GM23338 (cell line): ENCODE measurements at regions not wholly inside any gene's neighbourhood (a gene's known extent, or its start where the extent isn't known, plus 50 kb on each side); places are given as distances from the start of the nearest gene placed in this dataset.

Experiments
- ATAC-seq: fragments of 200-7000 bp; cut with Tn5 transposase; 3 replicates; pipeline ENCODE4 v1.9.1; 2020
- DNase-seq: peaks from one replicate; pipeline ENCODE4 v3.0.0-alpha.2; 2015; ENCODE audit warnings: low spot score
- H2AFZ ChIP-seq: fragments of 200-600 bp; sonication (generic); 2 replicates; pipeline ENCODE4 v1.8.0; 2016; ENCODE audit warnings: antibody characterized with exemption, mild to moderate bottlenecking, moderate library complexity
- H3F3A ChIP-seq: fragments of 200-600 bp; sonication (generic); replicated peaks from 2 replicates; pipeline ENCODE4 v1.8.0; 2017; ENCODE audit warnings: antibody characterized with exemption, mixed run types, low read depth
- H3K27ac ChIP-seq: fragments of 200-600 bp; sonication (generic); 2 replicates; pipeline ENCODE4 v1.6.1; 2016; ENCODE audit warnings: low read depth
- H3K27me3 ChIP-seq: fragments of 200-600 bp; sonication (generic); 2 replicates; pipeline ENCODE4 v1.8.0; 2016; ENCODE audit warnings: mild to moderate bottlenecking, mixed run types, moderate library complexity; ENCODE audit not compliant: insufficient read depth
- H3K36me3 ChIP-seq: fragments of 200-600 bp; sonication (generic); 2 replicates; pipeline ENCODE4 v1.8.0; 2016; ENCODE audit warnings: mild to moderate bottlenecking; ENCODE audit not compliant: insufficient read depth
- H3K4me1 ChIP-seq: fragments of 200-600 bp; sonication (generic); 2 replicates; pipeline ENCODE4 v1.8.0; 2016; ENCODE audit warnings: mild to moderate bottlenecking, moderate library complexity; ENCODE audit not compliant: insufficient read depth
- H3K4me2 ChIP-seq: fragments of 200-600 bp; sonication (generic); 2 replicates; pipeline ENCODE4 v1.7.1; 2017; ENCODE audit warnings: mixed run types
- H3K4me3 ChIP-seq: fragments of 200-600 bp; sonication (generic); 2 replicates; pipeline ENCODE4 v1.6.1; 2016; ENCODE audit warnings: mixed run types
- H3K79me2 ChIP-seq: fragments of 200-600 bp; sonication (generic); replicated peaks from 2 replicates; pipeline ENCODE4 v1.8.0; 2017; ENCODE audit warnings: mild to moderate bottlenecking; ENCODE audit not compliant: insufficient read depth
- H3K9me2 ChIP-seq: fragments of 200-600 bp; sonication (generic); 2 replicates; pipeline ENCODE4 v1.8.0; 2017; ENCODE audit not compliant: insufficient read depth
- H4K20me1 ChIP-seq: fragments of 200-600 bp; sonication (generic); replicated peaks from 2 replicates; pipeline ENCODE4 v1.8.0; 2017; ENCODE audit warnings: mild to moderate bottlenecking; ENCODE audit not compliant: insufficient read depth
- H3K27ac Mint-ChIP-seq: 2 replicates; pipeline ENCODE4 v1.8.0; 2020; ENCODE audit warnings: inconsistent platforms, mild to moderate bottlenecking, moderate library complexity, mixed read lengths
- H3K27me3 Mint-ChIP-seq: 3 replicates; pipeline ENCODE4 v1.8.0; 2022; ENCODE audit warnings: low read depth, mild to moderate bottlenecking, moderate library complexity, mixed read lengths, inconsistent platforms; ENCODE audit not compliant: insufficient read depth, poor library complexity
- H3K36me3 Mint-ChIP-seq: 3 replicates; pipeline ENCODE4 v1.8.0; 2021; ENCODE audit warnings: low read depth, mild to moderate bottlenecking, inconsistent platforms, moderate library complexity, mixed read lengths
- H3K4me1 Mint-ChIP-seq: 3 replicates; pipeline ENCODE4 v1.8.0; 2020; ENCODE audit warnings: mild to moderate bottlenecking, inconsistent platforms, mixed read lengths
- H3K4me3 Mint-ChIP-seq: 3 replicates; pipeline ENCODE4 v1.8.0; 2021; ENCODE audit warnings: moderate library complexity, mild to moderate bottlenecking, inconsistent platforms, mixed read lengths
- H3K9me3 Mint-ChIP-seq: 3 replicates; pipeline ENCODE4 v1.8.0; 2020; ENCODE audit warnings: moderate library complexity, mild to moderate bottlenecking, inconsistent platforms, mixed read lengths
- CREB1 ChIP-seq: fragments of 250-450 bp; sonication (Bioruptor Pico); IDR thresholded peaks from 2 replicates; pipeline ENCODE4 v1.5.0; 2020; ENCODE audit warnings: low read depth, mild to moderate bottlenecking, moderate library complexity
- ETS1 ChIP-seq: IDR thresholded peaks from 2 replicates; pipeline ENCODE4 v1.6.1; 2016; ENCODE audit warnings: antibody characterized with exemption
- EZH2phosphoT487 ChIP-seq: fragments of 200-600 bp; sonication (generic); IDR thresholded peaks from one replicate; pipeline ENCODE4 v1.8.1; 2018; ENCODE audit warnings: antibody characterized with exemption; ENCODE audit not compliant: unreplicated experiment
- JUNB ChIP-seq: IDR thresholded peaks from one replicate; pipeline ENCODE4 v1.6.1; 2016; ENCODE audit warnings: antibody characterized with exemption; ENCODE audit not compliant: unreplicated experiment
- POLR2AphosphoS5 ChIP-seq: IDR thresholded peaks from 2 replicates; pipeline ENCODE4 v1.6.1; 2016; ENCODE audit warnings: antibody characterized with exemption, low read depth
- STAT1 ChIP-seq: IDR thresholded peaks from one replicate; pipeline ENCODE4 v1.6.1; 2016; ENCODE audit warnings: antibody characterized with exemption; ENCODE audit not compliant: unreplicated experiment
- ZNF331 ChIP-seq: fragments of 250-450 bp; sonication (Bioruptor Pico); IDR thresholded peaks from 2 replicates; pipeline ENCODE4 v1.5.0; 2020; ENCODE audit warnings: low read depth, mild to moderate bottlenecking, moderate library complexity
- TF ChIP-seq, protein P1 (sequence below): IDR thresholded peaks from one replicate; pipeline ENCODE4 v1.6.1; 2018; ENCODE audit warnings: antibody characterized with exemption; ENCODE audit not compliant: unreplicated experiment
- TF ChIP-seq, protein P2 (sequence below), 2 experiments: fragments of 200-600 bp in 1 of 2; sonication (generic) in 1 of 2; conservative IDR thresholded peaks; 2 replicates each; pipeline versions ENCODE4 v1.5.1 to v1.6.1; 2016 to 2017; ENCODE audit warnings: antibody characterized with exemption in 2 of 2, low read depth in 2 of 2, mild to moderate bottlenecking in 2 of 2, moderate library complexity in 1 of 2

DNA sequence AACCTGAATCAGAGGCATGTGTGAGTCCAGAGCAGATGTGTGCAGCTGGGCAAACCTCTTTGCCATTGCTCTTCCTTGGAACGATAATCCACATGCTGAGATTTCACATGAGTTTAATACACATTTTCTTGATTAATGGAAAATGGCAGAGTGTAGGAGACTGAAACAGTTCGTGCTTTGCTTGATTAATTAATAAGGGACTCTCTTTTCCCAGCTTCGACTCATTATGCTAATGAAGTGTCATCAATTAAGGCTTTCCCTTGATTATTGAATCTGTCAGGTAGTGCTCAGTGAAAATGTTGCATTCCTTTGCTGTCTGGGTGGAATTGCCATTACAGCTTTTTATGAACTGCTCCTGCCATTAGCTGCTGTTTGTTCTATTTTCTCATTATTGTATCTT lies 487.7 kb upstream of the NOVA1 start:
- H3K9me3 Mint-ChIP-seq: no peaks in the 10 kb centered on the region
- Histone ChIP-seq H3F3A (no peaks in the 10 kb centered on the region), H4K20me1 (no peaks in the 10 kb centered on the region), H3K4me1 (no peaks in the 10 kb centered on the region), H3K79me2 (no peaks in the 10 kb centered on the region), H3K9me2 (no peaks in the 10 kb centered on the region), H2AFZ (no peak overlapping the region), H3K36me3 (no peaks in the 10 kb centered on the region), H3K27ac (no peak overlapping the region), H3K4me3 (no peak overlapping the region), H3K27me3 (no peaks in the 10 kb centered on the region), H3K4me2 (no peak overlapping the region)
- TF ChIP-seq STAT1: no peak
- no peak for TF ChIP-seq JUNB
- no peak for TF ChIP-seq ZNF331 (CRISPR knock-in tag)
- no peak for TF ChIP-seq EZH2phosphoT487
- TF ChIP-seq, protein P1, sequence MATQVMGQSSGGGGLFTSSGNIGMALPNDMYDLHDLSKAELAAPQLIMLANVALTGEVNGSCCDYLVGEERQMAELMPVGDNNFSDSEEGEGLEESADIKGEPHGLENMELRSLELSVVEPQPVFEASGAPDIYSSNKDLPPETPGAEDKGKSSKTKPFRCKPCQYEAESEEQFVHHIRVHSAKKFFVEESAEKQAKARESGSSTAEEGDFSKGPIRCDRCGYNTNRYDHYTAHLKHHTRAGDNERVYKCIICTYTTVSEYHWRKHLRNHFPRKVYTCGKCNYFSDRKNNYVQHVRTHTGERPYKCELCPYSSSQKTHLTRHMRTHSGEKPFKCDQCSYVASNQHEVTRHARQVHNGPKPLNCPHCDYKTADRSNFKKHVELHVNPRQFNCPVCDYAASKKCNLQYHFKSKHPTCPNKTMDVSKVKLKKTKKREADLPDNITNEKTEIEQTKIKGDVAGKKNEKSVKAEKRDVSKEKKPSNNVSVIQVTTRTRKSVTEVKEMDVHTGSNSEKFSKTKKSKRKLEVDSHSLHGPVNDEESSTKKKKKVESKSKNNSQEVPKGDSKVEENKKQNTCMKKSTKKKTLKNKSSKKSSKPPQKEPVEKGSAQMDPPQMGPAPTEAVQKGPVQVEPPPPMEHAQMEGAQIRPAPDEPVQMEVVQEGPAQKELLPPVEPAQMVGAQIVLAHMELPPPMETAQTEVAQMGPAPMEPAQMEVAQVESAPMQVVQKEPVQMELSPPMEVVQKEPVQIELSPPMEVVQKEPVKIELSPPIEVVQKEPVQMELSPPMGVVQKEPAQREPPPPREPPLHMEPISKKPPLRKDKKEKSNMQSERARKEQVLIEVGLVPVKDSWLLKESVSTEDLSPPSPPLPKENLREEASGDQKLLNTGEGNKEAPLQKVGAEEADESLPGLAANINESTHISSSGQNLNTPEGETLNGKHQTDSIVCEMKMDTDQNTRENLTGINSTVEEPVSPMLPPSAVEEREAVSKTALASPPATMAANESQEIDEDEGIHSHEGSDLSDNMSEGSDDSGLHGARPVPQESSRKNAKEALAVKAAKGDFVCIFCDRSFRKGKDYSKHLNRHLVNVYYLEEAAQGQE: no peak
- no peak for TF ChIP-seq POLR2AphosphoS5
- ATAC-seq (no peak), DNase-seq (no peak)
- no peaks in the 10 kb centered on the region for H3K36me3 Mint-ChIP-seq
- H3K27ac Mint-ChIP-seq: no peak overlapping the region
- H3K4me3 Mint-ChIP-seq: no peak overlapping the region
- peaks cover 3% of the 10 kb centered on the region for H3K27me3 Mint-ChIP-seq
- H3K4me1 Mint-ChIP-seq: no peaks in the 10 kb centered on the region

GRCh38 chr14:27090716-27091115 lies 492.9 kb upstream of the NOVA1 start:
- ATAC-seq: no peak
- no peaks in the 10 kb centered on the region for H3K27me3 ChIP-seq
- no peaks in the 10 kb centered on the region for H3K9me3 Mint-ChIP-seq

More at GRCh38 chr14:27090716-27091115, 492.9 kb upstream of the NOVA1 start:
- H3F3A ChIP-seq: no peaks in the 10 kb centered on the region
- H3K4me1 Mint-ChIP-seq: 0 out of 3 replicates have a peak, but pooled peaks cover 4% of the 10 kb centered on the region
- no peaks in the 10 kb centered on the region; the same call in 1 of the 2 replicates for H3K4me1 ChIP-seq
- no peaks in the 10 kb centered on the region for H3K36me3 Mint-ChIP-seq
- H4K20me1 ChIP-seq: no peaks in the 10 kb centered on the region
- TF ChIP-seq, protein P2, sequence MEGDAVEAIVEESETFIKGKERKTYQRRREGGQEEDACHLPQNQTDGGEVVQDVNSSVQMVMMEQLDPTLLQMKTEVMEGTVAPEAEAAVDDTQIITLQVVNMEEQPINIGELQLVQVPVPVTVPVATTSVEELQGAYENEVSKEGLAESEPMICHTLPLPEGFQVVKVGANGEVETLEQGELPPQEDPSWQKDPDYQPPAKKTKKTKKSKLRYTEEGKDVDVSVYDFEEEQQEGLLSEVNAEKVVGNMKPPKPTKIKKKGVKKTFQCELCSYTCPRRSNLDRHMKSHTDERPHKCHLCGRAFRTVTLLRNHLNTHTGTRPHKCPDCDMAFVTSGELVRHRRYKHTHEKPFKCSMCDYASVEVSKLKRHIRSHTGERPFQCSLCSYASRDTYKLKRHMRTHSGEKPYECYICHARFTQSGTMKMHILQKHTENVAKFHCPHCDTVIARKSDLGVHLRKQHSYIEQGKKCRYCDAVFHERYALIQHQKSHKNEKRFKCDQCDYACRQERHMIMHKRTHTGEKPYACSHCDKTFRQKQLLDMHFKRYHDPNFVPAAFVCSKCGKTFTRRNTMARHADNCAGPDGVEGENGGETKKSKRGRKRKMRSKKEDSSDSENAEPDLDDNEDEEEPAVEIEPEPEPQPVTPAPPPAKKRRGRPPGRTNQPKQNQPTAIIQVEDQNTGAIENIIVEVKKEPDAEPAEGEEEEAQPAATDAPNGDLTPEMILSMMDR (conservative IDR thresholded peaks at IDR 0.05; ENCODE audit: low read depth in 2 of 2): no peak
- no peak for TF ChIP-seq CREB1 (CRISPR knock-in tag)
- TF ChIP-seq EZH2phosphoT487: no peak
- TF ChIP-seq ETS1: no peak
- no peaks in the 10 kb centered on the region for H3K9me2 ChIP-seq
- no peak overlapping the region for H3K4me3 ChIP-seq
- H3K27ac ChIP-seq: no peak overlapping the region
- H3K79me2 ChIP-seq: no peaks in the 10 kb centered on the region
- H3K4me3 Mint-ChIP-seq: no peak overlapping the region
- no peak for DNase-seq
- peaks cover under 1% of the 10 kb centered on the region for H3K27me3 Mint-ChIP-seq
- no peaks in the 10 kb centered on the region for H3K36me3 ChIP-seq
- H3K4me2 ChIP-seq: no peak overlapping the region
- no peak overlapping the region for H3K27ac Mint-ChIP-seq
- H2AFZ ChIP-seq: no peak overlapping the region
